ENCODE measurements at regions not wholly inside any gene's neighbourhood (a gene's known extent, or its start where the extent isn't known, plus 50 kb on each side); places are given as distances from the start of the nearest gene placed in this dataset.

- no peaks in the 10 kb centered on the region for H3K36me3 ChIP-seq (ENCODE audit: control insufficient read depth, insufficient read depth, low read length)
Observed at GRCh38 chr15:97729270-97729669, 231.2 kb upstream of the ARRDC4 start.

GRCh38 chr15:97730315-97730714, 230.2 kb upstream of the ARRDC4 start:
- Histone ChIP-seq H3K9ac (ENCODE audit: low read depth, low read length) (no peak overlapping the region), H3K27me3 (ENCODE audit: control insufficient read depth, insufficient read depth, low read length) (no peaks in the 10 kb centered on the region), H3K4me1 (ENCODE audit: control insufficient read depth, insufficient read depth, low read length) (no peaks in the 10 kb centered on the region), H3K9me3 (ENCODE audit: control insufficient read depth, insufficient read depth, low read length) (no peaks in the 10 kb centered on the region), H3K4me3 (ENCODE audit: low read depth, low read length) (no peak overlapping the region), H3K36me3 (ENCODE audit: control insufficient read depth, insufficient read depth, low read length) (no peaks in the 10 kb centered on the region)

More at GRCh38 chr15:97729270-97729669, 231.2 kb upstream of the ARRDC4 start:
- H3K27me3 ChIP-seq (ENCODE audit: control insufficient read depth, insufficient read depth, low read length): no peaks in the 10 kb centered on the region
- H3K9me3 ChIP-seq (ENCODE audit: control insufficient read depth, insufficient read depth, low read length): no peaks in the 10 kb centered on the region
- no peak overlapping the region for H3K4me3 ChIP-seq (ENCODE audit: low read depth, low read length)
- H3K4me1 ChIP-seq (ENCODE audit: control insufficient read depth, insufficient read depth, low read length): no peaks in the 10 kb centered on the region
- H3K9ac ChIP-seq (ENCODE audit: low read depth, low read length): no peak overlapping the region

- no peaks in the 10 kb centered on the region for H3K4me1 ChIP-seq (ENCODE audit: control insufficient read depth, insufficient read depth, low read length)
- H3K9ac ChIP-seq (ENCODE audit: low read depth, low read length): no peak overlapping the region
- H3K4me3 ChIP-seq (ENCODE audit: low read depth, low read length): no peak overlapping the region
- H3K27me3 ChIP-seq (ENCODE audit: control insufficient read depth, insufficient read depth, low read length): no peaks in the 10 kb centered on the region
- H3K36me3 ChIP-seq (ENCODE audit: control insufficient read depth, insufficient read depth, low read length): no peaks in the 10 kb centered on the region
- no peaks in the 10 kb centered on the region for H3K9me3 ChIP-seq (ENCODE audit: control insufficient read depth, insufficient read depth, low read length)
Observed at GRCh38 chr15:97731859-97732258, 228.6 kb upstream of the ARRDC4 start.

GRCh38 chr15:97733373-97733772, 227.1 kb upstream of the ARRDC4 start:
- no peaks in the 10 kb centered on the region for H3K9me3 ChIP-seq (ENCODE audit: control insufficient read depth, insufficient read depth, low read length)
- no peaks in the 10 kb centered on the region for H3K36me3 ChIP-seq (ENCODE audit: control insufficient read depth, insufficient read depth, low read length)
- H3K4me3 ChIP-seq (ENCODE audit: low read depth, low read length): no peak overlapping the region
- H3K9ac ChIP-seq (ENCODE audit: low read depth, low read length): no peak overlapping the region
- H3K4me1 ChIP-seq (ENCODE audit: control insufficient read depth, insufficient read depth, low read length): no peaks in the 10 kb centered on the region
- H3K27me3 ChIP-seq (ENCODE audit: control insufficient read depth, insufficient read depth, low read length): no peaks in the 10 kb centered on the region

GRCh38 chr15:97736748-97737147, 223.8 kb upstream of the ARRDC4 start:
- Histone ChIP-seq H3K9ac (ENCODE audit: low read depth, low read length) (no peak overlapping the region), H3K9me3 (ENCODE audit: control insufficient read depth, insufficient read depth, low read length) (no peaks in the 10 kb centered on the region), H3K4me3 (ENCODE audit: low read depth, low read length) (no peak overlapping the region), H3K36me3 (ENCODE audit: control insufficient read depth, insufficient read depth, low read length) (no peaks in the 10 kb centered on the region), H3K27me3 (ENCODE audit: control insufficient read depth, insufficient read depth, low read length) (no peaks in the 10 kb centered on the region), H3K4me1 (ENCODE audit: control insufficient read depth, insufficient read depth, low read length) (no peaks in the 10 kb centered on the region)

- H3K27me3 ChIP-seq (ENCODE audit: control insufficient read depth, insufficient read depth, low read length): no peaks in the 10 kb centered on the region
- H3K9ac ChIP-seq (ENCODE audit: low read depth, low read length): no peak overlapping the region
- no peaks in the 10 kb centered on the region for H3K4me1 ChIP-seq (ENCODE audit: control insufficient read depth, insufficient read depth, low read length)
- no peaks in the 10 kb centered on the region for H3K9me3 ChIP-seq (ENCODE audit: control insufficient read depth, insufficient read depth, low read length)
- H3K4me3 ChIP-seq (ENCODE audit: low read depth, low read length): no peak overlapping the region
- H3K36me3 ChIP-seq (ENCODE audit: control insufficient read depth, insufficient read depth, low read length): no peaks in the 10 kb centered on the region
Observed at GRCh38 chr15:97745481-97746071, 214.9 kb upstream of the ARRDC4 start.

- no peak overlapping the region for H3K9ac ChIP-seq (ENCODE audit: low read depth, low read length)
- H3K27me3 ChIP-seq (ENCODE audit: control insufficient read depth, insufficient read depth, low read length): no peaks in the 10 kb centered on the region
- H3K4me3 ChIP-seq (ENCODE audit: low read depth, low read length): no peak overlapping the region
- H3K4me1 ChIP-seq (ENCODE audit: control insufficient read depth, insufficient read depth, low read length): no peaks in the 10 kb centered on the region
- no peaks in the 10 kb centered on the region for H3K9me3 ChIP-seq (ENCODE audit: control insufficient read depth, insufficient read depth, low read length)
- H3K36me3 ChIP-seq (ENCODE audit: control insufficient read depth, insufficient read depth, low read length): no peaks in the 10 kb centered on the region
Observed at GRCh38 chr15:97747342-97747741, 213.2 kb upstream of the ARRDC4 start.

- no peak overlapping the region for H3K4me3 ChIP-seq (ENCODE audit: low read depth, low read length)
- no peaks in the 10 kb centered on the region for H3K36me3 ChIP-seq (ENCODE audit: control insufficient read depth, insufficient read depth, low read length)
- H3K27me3 ChIP-seq (ENCODE audit: control insufficient read depth, insufficient read depth, low read length): no peaks in the 10 kb centered on the region
- H3K4me1 ChIP-seq (ENCODE audit: control insufficient read depth, insufficient read depth, low read length): no peaks in the 10 kb centered on the region
- H3K9me3 ChIP-seq (ENCODE audit: control insufficient read depth, insufficient read depth, low read length): no peaks in the 10 kb centered on the region
- H3K9ac ChIP-seq (ENCODE audit: low read depth, low read length): no peak overlapping the region
Observed at GRCh38 chr15:97748576-97748975, 211.9 kb upstream of the ARRDC4 start.

GRCh38 chr15:97750060-97750459, 210.4 kb upstream of the ARRDC4 start:
- H3K4me1 ChIP-seq (ENCODE audit: control insufficient read depth, insufficient read depth, low read length): no peaks in the 10 kb centered on the region
- H3K27me3 ChIP-seq (ENCODE audit: control insufficient read depth, insufficient read depth, low read length): no peaks in the 10 kb centered on the region

GRCh38 chr15:97755726-97756125, 204.8 kb upstream of the ARRDC4 start:
- no peak overlapping the region for H3K4me3 ChIP-seq (ENCODE audit: low read depth, low read length)

More at GRCh38 chr15:97750060-97750459, 210.4 kb upstream of the ARRDC4 start:
- H3K9ac ChIP-seq (ENCODE audit: low read depth, low read length): no peak overlapping the region
- no peak overlapping the region for H3K4me3 ChIP-seq (ENCODE audit: low read depth, low read length)
- H3K36me3 ChIP-seq (ENCODE audit: control insufficient read depth, insufficient read depth, low read length): no peaks in the 10 kb centered on the region
- no peaks in the 10 kb centered on the region for H3K9me3 ChIP-seq (ENCODE audit: control insufficient read depth, insufficient read depth, low read length)

GRCh38 chr15:97759363-97759762, 201.1 kb upstream of the ARRDC4 start:
- Histone ChIP-seq H3K27me3 (ENCODE audit: control insufficient read depth, insufficient read depth, low read length) (no peaks in the 10 kb centered on the region), H3K4me3 (ENCODE audit: low read depth, low read length) (no peak overlapping the region), H3K36me3 (ENCODE audit: control insufficient read depth, insufficient read depth, low read length) (no peaks in the 10 kb centered on the region), H3K4me1 (ENCODE audit: control insufficient read depth, insufficient read depth, low read length) (no peaks in the 10 kb centered on the region), H3K9me3 (ENCODE audit: control insufficient read depth, insufficient read depth, low read length) (no peaks in the 10 kb centered on the region), H3K9ac (ENCODE audit: low read depth, low read length) (no peak overlapping the region)

More at GRCh38 chr15:97755726-97756125, 204.8 kb upstream of the ARRDC4 start:
- no peak overlapping the region for H3K9ac ChIP-seq (ENCODE audit: low read depth, low read length)
- no peaks in the 10 kb centered on the region for H3K27me3 ChIP-seq (ENCODE audit: control insufficient read depth, insufficient read depth, low read length)
- no peaks in the 10 kb centered on the region for H3K36me3 ChIP-seq (ENCODE audit: control insufficient read depth, insufficient read depth, low read length)
- no peaks in the 10 kb centered on the region for H3K9me3 ChIP-seq (ENCODE audit: control insufficient read depth, insufficient read depth, low read length)
- H3K4me1 ChIP-seq (ENCODE audit: control insufficient read depth, insufficient read depth, low read length): no peaks in the 10 kb centered on the region

GRCh38 chr15:97761110-97761509, 199.4 kb upstream of the ARRDC4 start:
- Histone ChIP-seq H3K4me1 (ENCODE audit: control insufficient read depth, insufficient read depth, low read length) (no peaks in the 10 kb centered on the region), H3K4me3 (ENCODE audit: low read depth, low read length) (no peak overlapping the region), H3K9ac (ENCODE audit: low read depth, low read length) (no peak overlapping the region), H3K9me3 (ENCODE audit: control insufficient read depth, insufficient read depth, low read length) (no peaks in the 10 kb centered on the region), H3K36me3 (ENCODE audit: control insufficient read depth, insufficient read depth, low read length) (no peaks in the 10 kb centered on the region), H3K27me3 (ENCODE audit: control insufficient read depth, insufficient read depth, low read length) (no peaks in the 10 kb centered on the region)
